Panc1 (cell line): ENCODE measurements at regions not wholly inside any gene's neighbourhood (a gene's known extent, or its start where the extent isn't known, plus 50 kb on each side); places are given as distances from the start of the nearest gene placed in this dataset.

ENCODE experiments used
- ATAC-seq: fragments of 200-7000 bp; cut with Tn5 transposase; 2 replicates; pipeline ENCODE4 v1.9.1; 2020; ENCODE audit warnings: mild to moderate bottlenecking, moderate library complexity
- BruUV-seq: library from RNA; stranded (reverse); fragments of 400-500 nt; replicated peaks from 2 replicates; lab custom pipeline; 2021; lab: Mats Ljungman, UMichigan
- CTCF ChIA-PET: fragments of 300-600 bp; sonication (Branson Sonifier 250); formaldehyde crosslinking; loops from one replicate; lab custom pipeline; 2022; ENCODE audit warnings: antibody characterized with exemption; lab: Charles Lee
- POLR2A ChIA-PET: fragments of 300-600 bp; sonication (Branson Sonifier 250); formaldehyde crosslinking; loops from one replicate; lab custom pipeline; 2022; ENCODE audit warnings: antibody characterized with exemption; lab: Charles Lee
- DNase-seq: peaks from one replicate; pipeline ENCODE4 v3.0.0-alpha.2; 2010; ENCODE audit warnings: low read depth, low spot score
- H3K27ac ChIP-seq: 2 replicates; pipeline ENCODE4 v1.5.1; 2011; ENCODE audit warnings: mild to moderate bottlenecking, low read length, inconsistent platforms
- H3K27me3 ChIP-seq: fragments of 200-500 bp; sonication (Bioruptor generic); 2 replicates; pipeline ENCODE4 v1.6.0; 2014; ENCODE audit warnings: low read length, inconsistent platforms; ENCODE audit not compliant: control insufficient read depth, insufficient read depth
- H3K36me3 ChIP-seq: fragments of 200-500 bp; sonication (Bioruptor generic); 2 replicates; pipeline ENCODE4 v1.5.1; 2014; ENCODE audit warnings: inconsistent platforms, mild to moderate bottlenecking, low read length, moderate library complexity; ENCODE audit not compliant: control insufficient read depth, insufficient read depth
- H3K4me1 ChIP-seq: 2 replicates; pipeline ENCODE4 v1.5.1; 2011; ENCODE audit warnings: inconsistent platforms, mild to moderate bottlenecking, low read length, moderate library complexity; ENCODE audit not compliant: control insufficient read depth, insufficient read depth
- H3K4me3 ChIP-seq, 2 experiments: 2 replicates each; pipeline ENCODE4 v1.5.1; 2011 to 2012; ENCODE audit warnings: low read depth in 2 of 2, low read length in 2 of 2, mild to moderate bottlenecking in 2 of 2, inconsistent platforms in 1 of 2, moderate library complexity in 1 of 2
- H3K9me3 ChIP-seq: fragments of 200-500 bp; sonication (Bioruptor generic); 2 replicates; pipeline ENCODE4 v1.5.1; 2014; ENCODE audit warnings: low read depth, mild to moderate bottlenecking, inconsistent platforms, low read length, moderate library complexity; ENCODE audit not compliant: control insufficient read depth, insufficient read depth
- CTCF ChIP-seq: fragments of 450-650 bp; IDR thresholded peaks from 2 replicates; pipeline ENCODE4 v1.5.1; 2017; ENCODE audit warnings: mild to moderate bottlenecking
- POLR2AphosphoS5 ChIP-seq: IDR thresholded peaks from 2 replicates; pipeline ENCODE4 v1.6.1; 2012; ENCODE audit warnings: mild to moderate bottlenecking, low read depth, low read length, moderate library complexity
- REST ChIP-seq, 2 experiments: IDR thresholded peaks; 2 replicates each; pipeline ENCODE4 v1.6.1; 2011 to 2012; ENCODE audit warnings: low read depth in 2 of 2, control low read depth in 1 of 2, low read length in 1 of 2, mild to moderate bottlenecking in 1 of 2, moderate library complexity in 1 of 2; ENCODE audit not compliant: insufficient read depth in 1 of 2
- SIN3A ChIP-seq: IDR thresholded peaks from 2 replicates; pipeline ENCODE4 v1.6.1; 2012; ENCODE audit warnings: low read depth, mild to moderate bottlenecking, low read length, moderate library complexity, borderline replicate concordance; ENCODE audit not compliant: insufficient read depth
- TCF7L2 ChIP-seq: IDR thresholded peaks from 2 replicates; pipeline ENCODE4 v1.6.1; 2011; ENCODE audit warnings: mild to moderate bottlenecking, low read depth, low read length, inconsistent platforms
- in situ Hi-C: cut with HindIII; loops from 2 replicates; pipeline ENCODE4 v1.10.0; 2016; ENCODE audit warnings: low sequenced_read_pairs, low pct_unique_long_range_greater_than_20kb
- intact Hi-C: fragments of 100-400 bp; cut with micrococcal nuclease; formaldehyde crosslinking; loops from one replicate; pipeline ENCODE4 v1.10.0; 2022; ENCODE audit not compliant: unreplicated experiment

GRCh38 chr6:156508126-156508525 is 269.1 kb upstream of the ARID1B start:
- no TSS peak for BruUV-seq
- no peak for TF ChIP-seq POLR2AphosphoS5
- TF ChIP-seq CTCF: no peak
- TF ChIP-seq SIN3A: no peak
- TF ChIP-seq TCF7L2: no peak
- TF ChIP-seq REST (IDR thresholded peaks at IDR 0.05; ENCODE audit: insufficient read depth in 1 of 2, low read depth in 2 of 2, low read length in 1 of 2): no peak
- H3K36me3 ChIP-seq: no peaks in the 10 kb centered on the region
- CTCF ChIA-PET: no interaction called here
- no peak for ATAC-seq
- DNase-seq: no peak
- no peak overlapping the region for H3K4me3 ChIP-seq
- POLR2A ChIA-PET: no interaction called here
- H3K27me3 ChIP-seq: no peaks in the 10 kb centered on the region
- in situ Hi-C loops (no loop called here), intact Hi-C loops (no loop called here)
- no peaks in the 10 kb centered on the region for H3K4me1 ChIP-seq
- H3K9me3 ChIP-seq: no peaks in the 10 kb centered on the region
- H3K27ac ChIP-seq: no peak overlapping the region

- intact Hi-C loops (no loop called here), in situ Hi-C loops (no loop called here)
- ChIA-PET CTCF (no interaction called here), POLR2A (interaction anchor here (0.6 kb wide), 1 partner anchor 1019 kb away, joined by 4 read pairs; no protein-coding TSS in a partner anchor)
- Histone ChIP-seq H3K27ac (no peak overlapping the region), H3K27me3 (no peaks in the 10 kb centered on the region), H3K4me3 (no peak overlapping the region), H3K4me1 (no peaks in the 10 kb centered on the region), H3K36me3 (no peaks in the 10 kb centered on the region), H3K9me3 (no peaks in the 10 kb centered on the region)
- TF ChIP-seq POLR2AphosphoS5 (no peak), SIN3A (no peak), TCF7L2 (no peak), CTCF (no peak), REST (IDR thresholded peaks at IDR 0.05; ENCODE audit: insufficient read depth in 1 of 2, low read depth in 2 of 2, low read length in 1 of 2) (no peak)
- no TSS peak for BruUV-seq
- DNase-seq (no peak), ATAC-seq (no peak)
Observed at GRCh38 chr6:156507656-156508055, 269.5 kb upstream of the ARID1B start.
